HepG2 (cell line): ENCODE measurements at regions not wholly inside any gene's neighbourhood (a gene's known extent, or its start where the extent isn't known, plus 50 kb on each side); places are given as distances from the start of the nearest gene placed in this dataset.

Source experiments
- ATAC-seq: fragments of 200-7000 bp; cut with Tn5 transposase; 3 replicates; pipeline ENCODE4 v1.9.1; 2020; ENCODE audit warnings: mild to moderate bottlenecking, moderate library complexity
- BruUV-seq: library from RNA; stranded (reverse); fragments of 400-500 nt; replicated peaks from 2 replicates; lab custom pipeline; 2021; lab: Mats Ljungman, UMichigan
- CTCF ChIA-PET: fragments of 300-600 bp; formaldehyde crosslinking; extraction: SDS; loops from one replicate; lab custom pipeline; 2021; ENCODE audit warnings: low total read pairs, inconsistent platforms, low intra/inter-chr PET ratio; lab: Yijun Ruan, JAX
- POLR2A ChIA-PET: fragments of 350-600 bp; sonication (Branson Sonifier 250); formaldehyde crosslinking; loops from one replicate; lab custom pipeline; 2020; ENCODE audit warnings: antibody characterized with exemption, inconsistent platforms; lab: Yijun Ruan, JAX
- DNase-seq: peaks from one replicate; pipeline ENCODE4 v3.0.0-alpha.2; 2015; ENCODE audit warnings: low spot score
- FAIRE-seq: peaks from 3 replicates; lab custom pipeline; 2011; peaks lifted over from hg19 to GRCh38; lab: Jason Lieb, UNC
- H2AFZ ChIP-seq: one replicate; pipeline ENCODE4 v1.6.1; 2011; ENCODE audit warnings: low read length, inconsistent platforms
- H3K27ac ChIP-seq: fragments of 300-600 bp; 3 replicates; pipeline ENCODE4 v1.8.0; 2011; ENCODE audit warnings: mixed run types, mild to moderate bottlenecking, mixed read lengths, low read length, inconsistent platforms; ENCODE audit not compliant: insufficient read depth; ENCODE audit errors: extremely low read length
- H3K27me3 ChIP-seq, 2 experiments: fragments of 200-600 bp in 1 of 2; 2 replicates in 1 of 2; 3 replicates in 1 of 2; pipeline versions ENCODE4 v1.6.0 to v1.8.0; 2011; ENCODE audit warnings: low read length in 2 of 2, mild to moderate bottlenecking in 2 of 2, moderate library complexity in 2 of 2, inconsistent platforms in 1 of 2; ENCODE audit not compliant: insufficient read depth in 2 of 2, control insufficient read depth in 1 of 2
- H3K36me3 ChIP-seq, 2 experiments: fragments of 200-600 bp in 1 of 2; replicated peaks in 1 of 2; 2 replicates in 1 of 2; 3 replicates in 1 of 2; pipeline versions ENCODE4 v1.5.1 to v1.8.0; 2011; ENCODE audit warnings: low read length in 2 of 2, inconsistent platforms in 1 of 2; ENCODE audit not compliant: insufficient read depth in 2 of 2, control insufficient read depth in 1 of 2
- H3K4me1 ChIP-seq: 2 replicates; pipeline ENCODE4 v1.5.1; 2012; ENCODE audit warnings: low read length, inconsistent platforms; ENCODE audit not compliant: insufficient read depth
- H3K4me2 ChIP-seq: 2 replicates; pipeline ENCODE4 v1.6.0; 2011; ENCODE audit warnings: low read depth, low read length, inconsistent platforms
- H3K4me3 ChIP-seq, 3 experiments: fragments of 200-600 bp in 1 of 3; sonication (generic), shearing (Covaris generic) in 1 of 3; replicated peaks in 1 of 3; 2 replicates each; pipeline ENCODE4 v1.5.1; 2011 to 2016; ENCODE audit warnings: low read length in 3 of 3, inconsistent platforms in 2 of 3, low read depth in 2 of 3, mild to moderate bottlenecking in 2 of 3, control low read depth in 1 of 3, mixed read lengths in 1 of 3; ENCODE audit not compliant: insufficient read depth in 1 of 3
- H3K79me2 ChIP-seq: one replicate; pipeline ENCODE4 v1.6.1; 2011; ENCODE audit warnings: low read length, inconsistent platforms; ENCODE audit not compliant: insufficient read depth
- H3K9ac ChIP-seq: 2 replicates; pipeline ENCODE4 v1.6.0; 2011; ENCODE audit warnings: mild to moderate bottlenecking, low read depth, low read length, inconsistent platforms; ENCODE audit not compliant: insufficient read depth
- H3K9me3 ChIP-seq: 2 replicates; pipeline ENCODE4 v1.5.1; 2012; ENCODE audit warnings: mild to moderate bottlenecking, low read length
- H4K20me1 ChIP-seq: 2 replicates; pipeline ENCODE4 v1.6.0; 2011; ENCODE audit warnings: inconsistent platforms, mild to moderate bottlenecking, low read length, moderate library complexity; ENCODE audit not compliant: insufficient read depth
- GABPB1 ChIP-seq: IDR thresholded peaks from 2 replicates; pipeline ENCODE4 v1.6.1; 2016; ENCODE audit warnings: mild to moderate bottlenecking, missing genetic modification reagents, moderate library complexity, missing compliant biosample characterization
- MBD4 ChIP-seq: IDR thresholded peaks from 2 replicates; pipeline ENCODE4 v1.6.1; 2012; ENCODE audit warnings: low read length, inconsistent platforms, borderline replicate concordance
- NAIF1 ChIP-seq: sonication (generic); formaldehyde crosslinking; IDR thresholded peaks from 2 replicates; pipeline ENCODE4 v1.5.0; 2020; ENCODE audit warnings: mild to moderate bottlenecking, missing genetic modification reagents, borderline replicate concordance
- NKX3-1 ChIP-seq: sonication (generic); formaldehyde crosslinking; IDR thresholded peaks from 2 replicates; pipeline ENCODE4 v1.5.0; 2020; ENCODE audit warnings: missing genetic modification reagents
- SALL2 ChIP-seq: sonication (generic); formaldehyde crosslinking; IDR thresholded peaks from 2 replicates; pipeline ENCODE4 v1.8.1; 2023; ENCODE audit warnings: mild to moderate bottlenecking, missing genetic modification reagents, inconsistent platforms
- ZNF34 ChIP-seq: sonication (generic); formaldehyde crosslinking; IDR thresholded peaks from 2 replicates; pipeline ENCODE4 v1.4.0; 2020; ENCODE audit warnings: mild to moderate bottlenecking, missing genetic modification reagents, borderline replicate concordance
- ZSCAN25 ChIP-seq: sonication (generic); formaldehyde crosslinking; IDR thresholded peaks from 2 replicates; pipeline ENCODE4 v1.8.0; 2022; ENCODE audit warnings: mild to moderate bottlenecking, missing genetic modification reagents
- WGBS: methylation state at CpG from one replicate; pipeline ENCODE4 v1.1.6; 2017; ENCODE audit warnings: low lambda C conversion rate; 5-methylcytosine and 5-hydroxymethylcytosine counted together
- in situ Hi-C: cut with HindIII; loops from 2 replicates; pipeline ENCODE4 v1.10.0; 2017; ENCODE audit warnings: low pct_unique_long_range_greater_than_20kb; ENCODE audit not compliant: extremely low pct_ligation_motif_present
- intact Hi-C: fragments of 100-400 bp; cut with micrococcal nuclease; formaldehyde crosslinking; loops from one replicate; pipeline ENCODE4 v1.10.0; 2022; ENCODE audit not compliant: unreplicated experiment
- TF ChIP-seq, protein P1 (sequence below): fragments of 450-650 bp; IDR thresholded peaks from 2 replicates; pipeline ENCODE4 v1.6.1; 2016
- TF ChIP-seq, protein P2 (sequence below): sonication (generic); formaldehyde crosslinking; IDR thresholded peaks from 2 replicates; pipeline ENCODE4 v1.4.0; 2020; ENCODE audit warnings: mild to moderate bottlenecking, missing genetic modification reagents

GRCh38 chr10:44757551-44758205, 153.5 kb upstream of the TMEM72 start:
- Histone ChIP-seq H3K4me1 (no peaks in the 10 kb centered on the region), H3K27me3 (no peaks in the 10 kb centered on the region), H3K79me2 (no peaks in the 10 kb centered on the region), H3K4me3 (no peak overlapping the region), H2AFZ (no peak overlapping the region), H3K9me3 (no peaks in the 10 kb centered on the region), H3K9ac (no peak overlapping the region), H3K4me2 (no peak overlapping the region), H3K36me3 (no peaks in the 10 kb centered on the region), H3K27ac (no peak overlapping the region), H4K20me1 (no peaks in the 10 kb centered on the region)
- no TSS peak for BruUV-seq
- DNase-seq (no peak), ATAC-seq (no peak), FAIRE-seq (no peak)
- ChIA-PET POLR2A (no interaction called here), CTCF (no interaction called here)
- TF ChIP-seq ZNF34: no peak
- TF ChIP-seq, protein P1, sequence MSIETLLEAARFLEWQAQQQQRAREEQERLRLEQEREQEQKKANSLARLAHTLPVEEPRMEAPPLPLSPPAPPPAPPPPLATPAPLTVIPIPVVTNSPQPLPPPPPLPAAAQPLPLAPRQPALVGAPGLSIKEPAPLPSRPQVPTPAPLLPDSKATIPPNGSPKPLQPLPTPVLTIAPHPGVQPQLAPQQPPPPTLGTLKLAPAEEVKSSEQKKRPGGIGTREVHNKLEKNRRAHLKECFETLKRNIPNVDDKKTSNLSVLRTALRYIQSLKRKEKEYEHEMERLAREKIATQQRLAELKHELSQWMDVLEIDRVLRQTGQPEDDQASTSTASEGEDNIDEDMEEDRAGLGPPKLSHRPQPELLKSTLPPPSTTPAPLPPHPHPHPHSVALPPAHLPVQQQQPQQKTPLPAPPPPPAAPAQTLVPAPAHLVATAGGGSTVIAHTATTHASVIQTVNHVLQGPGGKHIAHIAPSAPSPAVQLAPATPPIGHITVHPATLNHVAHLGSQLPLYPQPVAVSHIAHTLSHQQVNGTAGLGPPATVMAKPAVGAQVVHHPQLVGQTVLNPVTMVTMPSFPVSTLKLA: peak; percentile 44
- in situ Hi-C loops: no loop called here
- intact Hi-C loops: no loop called here
- 18% methylated on average over 4 of the region's 5 CpGs for WGBS

DNA sequence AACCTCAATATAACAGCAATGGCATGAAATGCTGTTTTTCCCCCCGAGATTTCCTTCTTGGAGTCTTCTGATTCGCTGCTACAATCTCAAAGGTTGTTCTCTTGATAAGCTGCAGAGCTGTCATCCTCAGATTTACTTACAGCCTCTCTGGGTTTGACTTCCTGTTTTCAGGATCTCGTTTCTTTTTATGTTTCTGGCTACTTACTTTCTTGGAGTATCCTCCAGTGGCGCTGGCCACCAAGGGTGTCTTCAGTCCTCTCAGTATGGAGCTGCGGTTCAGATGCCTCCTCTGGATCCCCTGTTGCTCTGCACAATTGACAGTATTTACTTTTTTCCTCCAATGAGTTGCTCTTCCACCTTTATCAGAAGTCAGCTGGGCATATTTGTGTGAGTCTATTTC, 152.0 kb upstream of the TMEM72 start:
- POLR2A ChIA-PET: no interaction called here
- no peak for FAIRE-seq
- in situ Hi-C loops: no loop called here

More for the DNA sequence above, 152.0 kb upstream of the TMEM72 start:
- H3K9ac ChIP-seq: no peak overlapping the region
- no peak overlapping the region for H3K4me2 ChIP-seq
- H3K27ac ChIP-seq: no peak overlapping the region
- H4K20me1 ChIP-seq: no peaks in the 10 kb centered on the region
- TF ChIP-seq SALL2 (CRISPR knock-in tag): no peak
- TF ChIP-seq ZSCAN25: no peak
- no peak for TF ChIP-seq NAIF1 (CRISPR knock-in tag)
- TF ChIP-seq MBD4: no peak
- no peak for TF ChIP-seq GABPB1 (CRISPR knock-in tag)
- TF ChIP-seq, protein P2, sequence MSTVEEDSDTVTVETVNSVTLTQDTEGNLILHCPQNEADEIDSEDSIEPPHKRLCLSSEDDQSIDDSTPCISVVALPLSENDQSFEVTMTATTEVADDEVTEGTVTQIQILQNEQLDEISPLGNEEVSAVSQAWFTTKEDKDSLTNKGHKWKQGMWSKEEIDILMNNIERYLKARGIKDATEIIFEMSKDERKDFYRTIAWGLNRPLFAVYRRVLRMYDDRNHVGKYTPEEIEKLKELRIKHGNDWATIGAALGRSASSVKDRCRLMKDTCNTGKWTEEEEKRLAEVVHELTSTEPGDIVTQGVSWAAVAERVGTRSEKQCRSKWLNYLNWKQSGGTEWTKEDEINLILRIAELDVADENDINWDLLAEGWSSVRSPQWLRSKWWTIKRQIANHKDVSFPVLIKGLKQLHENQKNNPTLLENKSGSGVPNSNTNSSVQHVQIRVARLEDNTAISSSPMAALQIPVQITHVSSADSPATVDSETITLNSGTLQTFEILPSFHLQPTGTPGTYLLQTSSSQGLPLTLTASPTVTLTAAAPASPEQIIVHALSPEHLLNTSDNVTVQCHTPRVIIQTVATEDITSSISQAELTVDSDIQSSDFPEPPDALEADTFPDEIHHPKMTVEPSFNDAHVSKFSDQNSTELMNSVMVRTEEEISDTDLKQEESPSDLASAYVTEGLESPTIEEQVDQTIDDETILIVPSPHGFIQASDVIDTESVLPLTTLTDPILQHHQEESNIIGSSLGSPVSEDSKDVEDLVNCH (CRISPR knock-in tag): no peak
- TF ChIP-seq NKX3-1: no peak
- TF ChIP-seq, all 625 proteins: peak for 0
- DNase-seq: no peak
- WGBS: 0% methylated on average over 5 of the region's 5 CpGs
- no peaks in the 10 kb centered on the region for H3K9me3 ChIP-seq
- intact Hi-C loops: no loop called here
- CTCF ChIA-PET: no interaction called here
- H3K4me1 ChIP-seq: no peaks in the 10 kb centered on the region
- H3K79me2 ChIP-seq: no peaks in the 10 kb centered on the region
- no peak overlapping the region for H3K4me3 ChIP-seq
- no peak overlapping the region for H2AFZ ChIP-seq
- ATAC-seq: no peak
- no TSS peak for BruUV-seq
- no peaks in the 10 kb centered on the region for H3K36me3 ChIP-seq
- H3K27me3 ChIP-seq: no peaks in the 10 kb centered on the region
